ENCODE measurements at regions not wholly inside any gene's neighbourhood (a gene's known extent, or its start where the extent isn't known, plus 50 kb on each side); places are given as distances from the start of the nearest gene placed in this dataset.

DNA sequence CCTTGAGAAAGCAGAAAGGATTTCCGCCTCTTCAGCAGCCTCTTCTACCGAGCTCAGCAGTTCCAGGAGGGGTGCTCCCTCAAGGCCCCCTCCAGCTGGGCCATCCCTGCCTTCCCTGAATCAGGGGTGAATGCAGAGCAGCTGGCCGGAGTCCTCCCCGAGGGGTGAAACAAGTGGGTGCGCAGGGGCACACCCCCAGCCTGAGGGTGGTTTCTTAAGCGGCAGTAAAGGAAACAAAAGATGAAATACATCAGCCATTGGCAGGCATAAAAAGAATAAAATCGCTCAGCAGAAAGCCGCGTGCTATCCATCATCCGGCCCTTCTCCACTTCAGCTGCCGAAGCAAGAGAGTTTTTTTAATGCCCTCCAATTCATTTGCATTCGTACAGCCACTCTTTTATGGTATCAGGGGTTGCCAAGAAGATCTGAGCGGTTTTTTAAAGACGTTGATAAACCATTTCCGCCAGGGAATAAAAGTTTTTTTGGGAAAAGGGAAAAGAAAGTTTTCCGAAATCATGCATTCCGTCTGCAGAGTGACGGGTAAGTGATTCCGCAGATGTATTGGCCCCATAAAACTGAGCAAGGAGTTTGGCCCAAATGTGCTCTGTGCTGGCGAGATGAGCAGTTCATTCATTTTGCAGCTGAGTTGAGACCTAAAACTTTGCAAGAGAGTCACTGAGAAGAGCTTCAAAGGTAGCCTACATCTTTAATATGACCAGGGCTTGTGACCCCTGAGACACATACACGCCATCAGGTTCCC, 73.7 kb upstream of the ZC3H12A start:
- DNase-seq = no peak
- Mint-ChIP-seq H3K4me1 (ENCODE audit: low read depth) (peaks cover 5% of the 10 kb centered on the region), H3K27me3 (peaks cover 13% of the 10 kb centered on the region), H3K4me3 (no peak overlapping the region), H3K27ac (no peak overlapping the region), H3K9me3 (no peaks in the 10 kb centered on the region), H3K36me3 (ENCODE audit: low read depth) (no peaks in the 10 kb centered on the region)
- intact Hi-C loops (cut with micrococcal nuclease) = no loop called here
- CTCF ChIA-PET = interaction anchor here (1.3 kb wide), 1 partner anchor 33 kb away, joined by 4 read pairs; no protein-coding TSS in a partner anchor
- no peak for TF ChIP-seq CTCF (IDR thresholded peaks at IDR 0.05)
- POLR2A ChIA-PET = no interaction called here
- no peak for ATAC-seq

- Mint-ChIP-seq H3K36me3 (ENCODE audit: low read depth) (no peaks in the 10 kb centered on the region), H3K9me3 (no peaks in the 10 kb centered on the region), H3K27ac (no peak overlapping the region), H3K27me3 (peaks cover 4% of the 10 kb centered on the region), H3K4me1 (ENCODE audit: low read depth) (peaks cover 5% of the 10 kb centered on the region), H3K4me3 (no peak overlapping the region)
- POLR2A ChIA-PET = no interaction called here
- ATAC-seq = no peak
- no peak for TF ChIP-seq CTCF (IDR thresholded peaks at IDR 0.05)
- intact Hi-C loops (cut with micrococcal nuclease) = no loop called here
- CTCF ChIA-PET = interaction anchor here (1.4 kb wide), 1 partner anchor 31 kb away, joined by 6 read pairs; no protein-coding TSS in a partner anchor
- no peak for DNase-seq
Observed at GRCh38 chr1:37403166-37403565, 71.2 kb upstream of the ZC3H12A start.

DNA sequence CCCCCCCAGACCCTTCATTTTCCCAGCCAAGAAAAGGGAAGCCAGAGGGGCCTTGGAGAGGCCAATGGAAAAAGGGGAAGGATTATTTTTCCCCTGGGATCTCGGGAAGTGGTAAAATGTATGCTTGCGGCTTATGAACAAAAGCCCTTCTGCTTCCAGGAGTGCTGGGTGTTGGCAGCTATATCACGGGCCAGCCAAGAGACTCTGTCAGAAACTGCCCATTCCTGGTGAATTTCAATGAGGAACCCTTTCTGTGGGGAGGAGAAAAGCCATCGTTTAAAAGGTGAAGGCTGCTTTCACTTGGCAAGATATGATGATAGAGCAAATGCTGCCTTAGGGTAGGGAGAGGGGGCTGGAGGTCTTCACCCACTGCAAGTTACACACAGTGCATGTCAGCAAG, 69.7 kb upstream of the ZC3H12A start:
- TF ChIP-seq CTCF (IDR thresholded peaks at IDR 0.05) = no peak
- Mint-ChIP-seq H3K9me3 (no peaks in the 10 kb centered on the region), H3K36me3 (ENCODE audit: low read depth) (no peaks in the 10 kb centered on the region), H3K4me3 (no peak overlapping the region), H3K4me1 (ENCODE audit: low read depth) (peaks cover 4% of the 10 kb centered on the region), H3K27ac (no peak overlapping the region), H3K27me3 (peaks cover 4% of the 10 kb centered on the region)
- DNase-seq = no peak
- ATAC-seq = no peak
- ChIA-PET CTCF (interaction anchor here (1.4 kb wide), 1 partner anchor 30 kb away, joined by 6 read pairs; no protein-coding TSS in a partner anchor), POLR2A (no interaction called here)
- intact Hi-C loops (cut with micrococcal nuclease) = no loop called here

- ChIA-PET POLR2A (no interaction called here), CTCF (no interaction called here)
- no peaks in the 10 kb centered on the region for H3K36me3 Mint-ChIP-seq (ENCODE audit: low read depth)
- no peak overlapping the region for H3K4me3 Mint-ChIP-seq
- DNase-seq (peak; percentile 62), ATAC-seq (peak; percentile 67)
- peaks cover 6% of the 10 kb centered on the region for H3K27me3 Mint-ChIP-seq
- no peak overlapping the region for H3K27ac Mint-ChIP-seq
- H3K9me3 Mint-ChIP-seq = no peaks in the 10 kb centered on the region
- H3K4me1 Mint-ChIP-seq (ENCODE audit: low read depth) = peaks cover 3% of the 10 kb centered on the region
- intact Hi-C loops (cut with micrococcal nuclease) = no loop called here
- TF ChIP-seq CTCF (IDR thresholded peaks at IDR 0.05) = no peak
Observed at GRCh38 chr1:37410105-37410504, 64.3 kb upstream of the ZC3H12A start.

GRCh38 chr1:37410815-37411214, 63.6 kb upstream of the ZC3H12A start:
- Mint-ChIP-seq H3K36me3 (ENCODE audit: low read depth) (no peaks in the 10 kb centered on the region), H3K27me3 (peaks cover 6% of the 10 kb centered on the region), H3K9me3 (no peaks in the 10 kb centered on the region), H3K27ac (no peak overlapping the region), H3K4me1 (ENCODE audit: low read depth) (peaks cover 3% of the 10 kb centered on the region), H3K4me3 (no peak overlapping the region)
- peak; percentile 41 for DNase-seq
- ChIA-PET CTCF (interaction anchor here (1.4 kb wide), 1 partner anchor 25 kb away, joined by 4 read pairs; no protein-coding TSS in a partner anchor), POLR2A (interaction anchor here (0.9 kb wide), 1 partner anchor 12 kb away, joined by 3 read pairs; no protein-coding TSS in a partner anchor)
- no peak for TF ChIP-seq CTCF (IDR thresholded peaks at IDR 0.05)
- intact Hi-C loops (cut with micrococcal nuclease) = no loop called here
- peak; percentile 30 for ATAC-seq
